ENCODE measurements at regions not wholly inside any gene's neighbourhood (a gene's known extent, or its start where the extent isn't known, plus 50 kb on each side); places are given as distances from the start of the nearest gene placed in this dataset.

GRCh38 chr2:5093056-5093455 is 599.1 kb upstream of the SOX11 start:
- DNase-seq (ENCODE audit: insufficient read length, low spot score): no peak
- FAIRE-seq: no peak

- FAIRE-seq: no peak
- DNase-seq (ENCODE audit: insufficient read length, low spot score): no peak
These were observed 598.7 kb upstream of the SOX11 start for GRCh38 chr2:5093518-5093917.

- DNase-seq (ENCODE audit: insufficient read length, low spot score) (no peak), FAIRE-seq (no peak)
These were observed 598.0 kb upstream of the SOX11 start for GRCh38 chr2:5094192-5094591.

- DNase-seq (ENCODE audit: insufficient read length, low spot score) (no peak), FAIRE-seq (no peak)
These were observed 593.9 kb upstream of the SOX11 start for GRCh38 chr2:5098286-5098685.

GRCh38 chr2:5102823-5103222 is 589.4 kb upstream of the SOX11 start:
- no peak for DNase-seq (ENCODE audit: insufficient read length, low spot score)
- no peak for FAIRE-seq

GRCh38 chr2:5111581-5111980 is 580.6 kb upstream of the SOX11 start:
- DNase-seq (ENCODE audit: insufficient read length, low spot score) (no peak), FAIRE-seq (no peak)

- DNase-seq (ENCODE audit: insufficient read length, low spot score): no peak
- FAIRE-seq: no peak
These were observed 573.1 kb upstream of the SOX11 start for GRCh38 chr2:5119046-5119445.

- DNase-seq (ENCODE audit: insufficient read length, low spot score) (no peak), FAIRE-seq (no peak)
These were observed 571.1 kb upstream of the SOX11 start for GRCh38 chr2:5121121-5121520.

- FAIRE-seq: no peak
These were observed 570.5 kb upstream of the SOX11 start for GRCh38 chr2:5121642-5122041.

GRCh38 chr2:5123582-5124196 is 568.5 kb upstream of the SOX11 start:
- DNase-seq (ENCODE audit: insufficient read length, low spot score): no peak
- FAIRE-seq: no peak

More at GRCh38 chr2:5121642-5122041, 570.5 kb upstream of the SOX11 start:
- DNase-seq (ENCODE audit: insufficient read length, low spot score): no peak

GRCh38 chr2:5125017-5125730 is 567.0 kb upstream of the SOX11 start:
- DNase-seq (ENCODE audit: insufficient read length, low spot score) (no peak), FAIRE-seq (no peak)

- no peak for FAIRE-seq
These were observed 559.9 kb upstream of the SOX11 start for GRCh38 chr2:5132281-5132680.

GRCh38 chr2:5140347-5140746 is 551.8 kb upstream of the SOX11 start:
- DNase-seq (ENCODE audit: insufficient read length, low spot score) (no peak), FAIRE-seq (no peak)

More at GRCh38 chr2:5132281-5132680, 559.9 kb upstream of the SOX11 start:
- no peak for DNase-seq (ENCODE audit: insufficient read length, low spot score)

GRCh38 chr2:5144159-5144558 is 548.0 kb upstream of the SOX11 start:
- DNase-seq (ENCODE audit: insufficient read length, low spot score) (no peak), FAIRE-seq (no peak)

GRCh38 chr2:5145053-5145452 is 547.1 kb upstream of the SOX11 start:
- no peak for DNase-seq (ENCODE audit: insufficient read length, low spot score)
- FAIRE-seq: no peak

- no peak for FAIRE-seq
- DNase-seq (ENCODE audit: insufficient read length, low spot score): no peak
These were observed 546.4 kb upstream of the SOX11 start for GRCh38 chr2:5145801-5146200.

GRCh38 chr2:5148392-5149085 is 543.6 kb upstream of the SOX11 start:
- FAIRE-seq (no peak), DNase-seq (ENCODE audit: insufficient read length, low spot score) (no peak)

GRCh38 chr2:5150871-5151270 is 541.3 kb upstream of the SOX11 start:
- DNase-seq (ENCODE audit: insufficient read length, low spot score) (no peak), FAIRE-seq (no peak)

- FAIRE-seq: no peak
- no peak for DNase-seq (ENCODE audit: insufficient read length, low spot score)
These were observed 527.2 kb upstream of the SOX11 start for GRCh38 chr2:5164776-5165525.

GRCh38 chr2:5172923-5173322 is 519.3 kb upstream of the SOX11 start:
- DNase-seq (ENCODE audit: insufficient read length, low spot score): no peak

GRCh38 chr2:5173876-5174535 is 518.2 kb upstream of the SOX11 start:
- DNase-seq (ENCODE audit: insufficient read length, low spot score) (no peak), FAIRE-seq (no peak)

More at GRCh38 chr2:5172923-5173322, 519.3 kb upstream of the SOX11 start:
- FAIRE-seq: no peak

Data from GM19239 (cell line).